H1 (cell line): ENCODE measurements at regions not wholly inside any gene's neighbourhood (a gene's known extent, or its start where the extent isn't known, plus 50 kb on each side); places are given as distances from the start of the nearest gene placed in this dataset.

Source experiments
- CTCF ChIA-PET: fragments of 300-600 bp; sonication (Branson Sonifier 250); formaldehyde crosslinking; loops from one replicate; lab custom pipeline; 2021; ENCODE audit not compliant: partially characterized antibody; lab: Charles Lee
- POLR2A ChIA-PET: fragments of 300-600 bp; sonication (Branson Sonifier 250); formaldehyde crosslinking; loops from one replicate; lab custom pipeline; 2021; ENCODE audit warnings: inconsistent platforms; ENCODE audit not compliant: partially characterized antibody; lab: Charles Lee
- DNase-seq, 2 experiments: peaks; one replicate each; pipeline versions ENCODE4 v3.0.0 to v3.0.0-alpha.2; 2010 to 2022; ENCODE audit warnings: low spot score in 2 of 2, low read depth in 1 of 2, mixed read lengths in 1 of 2
- FAIRE-seq: peaks from 2 replicates; lab custom pipeline; 2011; peaks lifted over from hg19 to GRCh38; lab: Jason Lieb, UNC
- H2AFZ ChIP-seq: 2 replicates; pipeline ENCODE4 v1.8.1; 2012; ENCODE audit warnings: low read length, inconsistent platforms
- H2AK5ac ChIP-seq: 2 replicates; pipeline ENCODE4 v1.6.1; 2013; ENCODE audit warnings: low read depth, low read length
- H2BK120ac ChIP-seq: replicated peaks from 2 replicates; pipeline ENCODE3; 2013; ENCODE audit warnings: low read depth, low read length, inconsistent platforms
- H2BK12ac ChIP-seq: 2 replicates; pipeline ENCODE4 v1.6.1; 2013; ENCODE audit warnings: low read depth, low read length
- H2BK15ac ChIP-seq: 2 replicates; pipeline ENCODE4 v1.6.1; 2013; ENCODE audit warnings: low read length
- H2BK20ac ChIP-seq: 2 replicates; pipeline ENCODE4 v1.6.1; 2013; ENCODE audit warnings: low read length
- H2BK5ac ChIP-seq: 2 replicates; pipeline ENCODE4 v1.6.1; 2013; ENCODE audit warnings: low read depth, low read length
- H3K14ac ChIP-seq: 2 replicates; pipeline ENCODE4 v1.6.1; 2013; ENCODE audit warnings: inconsistent platforms; ENCODE audit not compliant: insufficient read length
- H3K18ac ChIP-seq: 2 replicates; pipeline ENCODE4 v1.6.1; 2013; ENCODE audit warnings: low read length; ENCODE audit errors: extremely low read depth
- H3K23ac ChIP-seq: 2 replicates; pipeline ENCODE4 v1.6.1; 2013; ENCODE audit warnings: inconsistent platforms; ENCODE audit not compliant: insufficient read length
- H3K23me2 ChIP-seq: 2 replicates; pipeline ENCODE4 v1.6.1; 2013; ENCODE audit warnings: low read depth, low read length
- H3K27ac ChIP-seq: 2 replicates; pipeline ENCODE4 v1.6.1; 2011; ENCODE audit warnings: low read depth, low read length, inconsistent platforms
- H3K27me3 ChIP-seq, 4 experiments: replicated peaks in 1 of 4; 1 replicate in 1 of 4; 2 replicates in 3 of 4; pipeline versions ENCODE4 v1.6.1 to v1.8.1; 2011 to 2013; ENCODE audit warnings: low read length in 3 of 4, mild to moderate bottlenecking in 3 of 4, inconsistent platforms in 2 of 4, mixed read lengths in 2 of 4, moderate library complexity in 1 of 4; ENCODE audit not compliant: control insufficient read depth in 3 of 4, insufficient read depth in 3 of 4; ENCODE audit errors: extremely low read depth in 1 of 4
- H3K36me3 ChIP-seq, 4 experiments: 2 replicates each; pipeline versions ENCODE4 v1.6.1 to v1.8.1; 2011 to 2013; ENCODE audit warnings: mild to moderate bottlenecking in 4 of 4, low read length in 3 of 4, moderate library complexity in 2 of 4, control low read depth in 1 of 4, inconsistent platforms in 1 of 4; ENCODE audit not compliant: insufficient read depth in 4 of 4, control insufficient read depth in 2 of 4
- H3K4ac ChIP-seq: replicated peaks from 2 replicates; pipeline ENCODE3; 2013; ENCODE audit warnings: low read length, low read depth, mixed read lengths, inconsistent platforms; ENCODE audit not compliant: insufficient read length
- H3K4me1 ChIP-seq, 4 experiments: replicated peaks in 1 of 4; 1 replicate in 1 of 4; 2 replicates in 3 of 4; pipeline versions ENCODE4 v1.6.1 to v1.8.1; 2011 to 2013; ENCODE audit warnings: low read length in 3 of 4, inconsistent platforms in 2 of 4, mixed read lengths in 1 of 4; ENCODE audit not compliant: insufficient read depth in 4 of 4, control insufficient read depth in 3 of 4
- H3K4me2 ChIP-seq, 2 experiments: 2 replicates each; pipeline versions ENCODE4 v1.6.1 to v1.8.1; 2011 to 2013; ENCODE audit warnings: low read depth in 2 of 2, low read length in 2 of 2, control low read depth in 1 of 2, inconsistent platforms in 1 of 2, mild to moderate bottlenecking in 1 of 2; ENCODE audit not compliant: insufficient read depth in 1 of 2
- H3K4me3 ChIP-seq, 4 experiments: fragments of 200-600, 300-600 bp in 1 of 4; sonication (generic), shearing (Covaris generic), sonication (Bioruptor Twin) in 1 of 4; 2 replicates each; pipeline versions ENCODE4 v1.5.1 to v1.8.1; 2011 to 2016; ENCODE audit warnings: low read length in 4 of 4, low read depth in 3 of 4, control low read depth in 2 of 4, inconsistent platforms in 2 of 4, mild to moderate bottlenecking in 2 of 4, mixed read lengths in 1 of 4, moderate library complexity in 1 of 4; ENCODE audit not compliant: insufficient read depth in 2 of 4; ENCODE audit errors: extremely low read depth in 1 of 4
- H3K56ac ChIP-seq: replicated peaks from 2 replicates; pipeline ENCODE3; 2013; ENCODE audit warnings: low read depth, mild to moderate bottlenecking, mixed read lengths, low read length, inconsistent platforms; ENCODE audit not compliant: insufficient read length
- H3K79me1 ChIP-seq: 2 replicates; pipeline ENCODE4 v1.6.1; 2013; ENCODE audit warnings: low read depth, low read length, control low read depth
- H3K79me2 ChIP-seq, 2 experiments: 2 replicates each; pipeline versions ENCODE4 v1.6.1 to v1.8.1; 2012 to 2013; ENCODE audit warnings: low read length in 2 of 2, mild to moderate bottlenecking in 2 of 2, inconsistent platforms in 1 of 2; ENCODE audit not compliant: insufficient read depth in 2 of 2, control insufficient read depth in 1 of 2
- H3K9ac ChIP-seq, 4 experiments: replicated peaks in 1 of 4; 1 replicate in 1 of 4; 2 replicates in 3 of 4; pipeline versions ENCODE4 v1.6.1 to v1.8.1; 2011 to 2013; ENCODE audit warnings: low read depth in 3 of 4, low read length in 3 of 4, control low read depth in 2 of 4, mild to moderate bottlenecking in 2 of 4, moderate library complexity in 2 of 4, inconsistent platforms in 1 of 4; ENCODE audit errors: extremely low read depth in 1 of 4
- H3K9me3 ChIP-seq, 2 experiments: 2 replicates each; pipeline versions ENCODE4 v1.6.1 to v1.8.1; 2012 to 2013; ENCODE audit warnings: mild to moderate bottlenecking in 2 of 2, moderate library complexity in 2 of 2, control low read depth in 1 of 2, inconsistent platforms in 1 of 2, low read depth in 1 of 2, low read length in 1 of 2, mixed read lengths in 1 of 2; ENCODE audit not compliant: insufficient read depth in 2 of 2
- H4K20me1 ChIP-seq, 2 experiments: replicated peaks in 1 of 2; 2 replicates each; pipeline versions ENCODE3 to v1.8.1; 2011 to 2013; ENCODE audit warnings: inconsistent platforms in 2 of 2, low read length in 2 of 2, mild to moderate bottlenecking in 1 of 2; ENCODE audit not compliant: insufficient read depth in 2 of 2, control insufficient read depth in 1 of 2
- H4K5ac ChIP-seq: 2 replicates; pipeline ENCODE4 v1.6.1; 2013; ENCODE audit warnings: low read length, low read depth, mixed read lengths, inconsistent platforms; ENCODE audit not compliant: insufficient read length
- H4K8ac ChIP-seq: 2 replicates; pipeline ENCODE4 v1.8.0; 2013; ENCODE audit warnings: mild to moderate bottlenecking, moderate library complexity, low read length, inconsistent platforms; ENCODE audit not compliant: insufficient read depth; ENCODE audit errors: extremely low read depth
- H4K91ac ChIP-seq: replicated peaks from 2 replicates; pipeline ENCODE3; 2013; ENCODE audit warnings: low read length, mixed read lengths, inconsistent platforms; ENCODE audit not compliant: insufficient read length
- CBX8 ChIP-seq: fragments of 300-800, 300-1000 bp; sonication (generic); IDR thresholded peaks from 2 replicates; pipeline ENCODE4 v1.7.1; 2016; ENCODE audit warnings: low read depth, low read length, borderline replicate concordance
- CHD1 ChIP-seq: IDR thresholded peaks from 2 replicates; pipeline ENCODE4 v1.6.1; 2012; ENCODE audit warnings: low read depth, low read length, improper control_type of control experiment
- FOSL1 ChIP-seq: IDR thresholded peaks from 2 replicates; pipeline ENCODE4 v1.6.1; 2011; ENCODE audit warnings: mild to moderate bottlenecking, low read depth, low read length, moderate library complexity; ENCODE audit not compliant: insufficient read depth
- GABPA ChIP-seq: IDR thresholded peaks from 2 replicates; pipeline ENCODE4 v1.6.1; 2011; ENCODE audit warnings: mild to moderate bottlenecking, low read length, moderate library complexity, borderline replicate concordance; ENCODE audit not compliant: insufficient read depth
- JUND ChIP-seq: IDR thresholded peaks from 2 replicates; pipeline ENCODE4 v1.6.1; 2011; ENCODE audit warnings: mild to moderate bottlenecking, improper control_type of control experiment, low read length
- MAX ChIP-seq: IDR thresholded peaks from 2 replicates; pipeline ENCODE4 v1.6.1; 2012; ENCODE audit warnings: inconsistent platforms
- NANOG ChIP-seq: IDR thresholded peaks from 2 replicates; pipeline ENCODE4 v1.6.1; 2011; ENCODE audit warnings: low read length, low read depth, mild to moderate bottlenecking, inconsistent platforms; ENCODE audit not compliant: insufficient read depth, poor library complexity, severe bottlenecking
- POLR2A ChIP-seq, 2 experiments: IDR thresholded peaks; 1 replicate in 1 of 2; 2 replicates in 1 of 2; pipeline ENCODE4 v1.6.1; 2011; ENCODE audit warnings: low read depth in 2 of 2, low read length in 2 of 2, mild to moderate bottlenecking in 2 of 2; ENCODE audit errors: control extremely low read depth in 1 of 2
- POU5F1 ChIP-seq: IDR thresholded peaks from 2 replicates; pipeline ENCODE4 v1.6.1; 2011; ENCODE audit warnings: low read depth, mild to moderate bottlenecking, low read length, moderate library complexity
- RAD21 ChIP-seq, 2 experiments: IDR thresholded peaks in 1 of 2; conservative IDR thresholded peaks in 1 of 2; 2 replicates each; pipeline ENCODE4 v1.6.1; 2011; ENCODE audit warnings: low read depth in 2 of 2, low read length in 2 of 2, improper control_type of control experiment in 1 of 2, inconsistent platforms in 1 of 2, mild to moderate bottlenecking in 1 of 2, moderate library complexity in 1 of 2
- SIN3A ChIP-seq, 2 experiments: IDR thresholded peaks in 1 of 2; conservative IDR thresholded peaks in 1 of 2; 2 replicates each; pipeline ENCODE4 v1.6.1; 2011 to 2012; ENCODE audit warnings: low read length in 2 of 2, improper control_type of control experiment in 1 of 2, low read depth in 1 of 2, mild to moderate bottlenecking in 1 of 2
- SRF ChIP-seq: IDR thresholded peaks from 2 replicates; pipeline ENCODE4 v1.6.1; 2011; ENCODE audit warnings: mild to moderate bottlenecking, low read depth, low read length, moderate library complexity
- WGBS, 2 experiments: shearing (Covaris generic) in 1 of 2; methylation state at CpG; one replicate each; pipeline versions ENCODE4 v1.1.6 to v1.1.7; 2013 to 2015; ENCODE audit warnings: low lambda C conversion rate in 2 of 2, mixed read lengths in 2 of 2, inconsistent platforms in 1 of 2, low coverage in 1 of 2, missing lambda C conversion rate in 1 of 2; ENCODE audit not compliant: insufficient replicate concordance in 2 of 2, insufficient coverage in 1 of 2, insufficient read length in 1 of 2; ENCODE audit errors: extremely low coverage in 1 of 2, missing lambda C conversion rate in 1 of 2; 5-methylcytosine and 5-hydroxymethylcytosine counted together

GRCh38 chr6:100980949-100981348 lies 99.8 kb upstream of the ASCC3 start:
- ChIA-PET CTCF (no interaction called here), POLR2A (interaction anchor here (0.8 kb wide), 1 partner anchor 9 kb away, joined by 5 read pairs; no protein-coding TSS in a partner anchor)
- no peaks in the 10 kb centered on the region for H3K36me3 ChIP-seq

More at GRCh38 chr6:100980949-100981348, 99.8 kb upstream of the ASCC3 start:
- no peak overlapping the region for H3K18ac ChIP-seq
- H3K4me3 ChIP-seq, result no peak overlapping the region
- H4K5ac ChIP-seq, result no peak overlapping the region
- FAIRE-seq (no peak), DNase-seq (no peak)
- no peaks in the 10 kb centered on the region for H3K27me3 ChIP-seq
- H2BK20ac ChIP-seq, result no peak overlapping the region
- H4K8ac ChIP-seq, result no peak overlapping the region
- H4K20me1 ChIP-seq, result no peaks in the 10 kb centered on the region
- H3K23me2 ChIP-seq, result no peaks in the 10 kb centered on the region
- H4K91ac ChIP-seq, result no peak overlapping the region
- no peak overlapping the region for H2AK5ac ChIP-seq
- H3K4me2 ChIP-seq, result no peak overlapping the region
- 73% methylated on average over 1 of the region's 1 CpG; no CpG with 5 or more reads in 1 of the 2 experiments for WGBS, 2 experiments
- no peak overlapping the region for H2AFZ ChIP-seq
- no peak overlapping the region for H3K9ac ChIP-seq
- H2BK12ac ChIP-seq, result no peak overlapping the region
- no peak overlapping the region for H3K56ac ChIP-seq
- no peak overlapping the region for H2BK5ac ChIP-seq
- no peaks in the 10 kb centered on the region for H3K79me2 ChIP-seq
- no peaks in the 10 kb centered on the region for H3K79me1 ChIP-seq
- no peak overlapping the region for H2BK15ac ChIP-seq
- H2BK120ac ChIP-seq, result no peak overlapping the region
- TF ChIP-seq MAX (no peak), SIN3A (conservative IDR thresholded peaks at IDR 0.05 in 1 of 2, IDR thresholded peaks at IDR 0.05 in 1 of 2; ENCODE audit: low read depth in 1 of 2, low read length in 2 of 2) (no peak), POLR2A (IDR thresholded peaks at IDR 0.05; ENCODE audit: control extremely low read depth in 1 of 2, low read depth in 2 of 2, low read length in 2 of 2) (no peak), GABPA (no peak), CHD1 (no peak), FOSL1 (no peak), JUND (no peak), SRF (no peak), POU5F1 (no peak), NANOG (no peak), RAD21 (IDR thresholded peaks at IDR 0.05 in 1 of 2, conservative IDR thresholded peaks at IDR 0.05 in 1 of 2; ENCODE audit: low read depth in 2 of 2, low read length in 2 of 2) (no peak), CBX8 (no peak)
- H3K4me1 ChIP-seq, result peaks cover 0 to 5% (median 0%) of the 10 kb centered on the region in 4 experiments; a peak in 1 of 7 replicates
- H3K4ac ChIP-seq, result no peak overlapping the region
- no peak overlapping the region for H3K27ac ChIP-seq
- no peak overlapping the region for H3K14ac ChIP-seq
- H3K9me3 ChIP-seq, result no peaks in the 10 kb centered on the region
- H3K23ac ChIP-seq, result no peak overlapping the region
